Body of pancreas (tissue), 4 donors: ENCODE measurements at regions not wholly inside any gene's neighbourhood (a gene's known extent, or its start where the extent isn't known, plus 50 kb on each side); places are given as distances from the start of the nearest gene placed in this dataset.

Experiments
- ATAC-seq: fragments of 150-250 bp; one replicate; pipeline ENCODE4 v1.9.1; 2016
- DNase-seq, 4 donors: peaks; one replicate each; pipeline ENCODE4 v3.0.0-alpha.2; 2019
- H3K27ac ChIP-seq, 4 donors: fragments of 200-600 bp; sonication (generic); 1 replicate in 3 of 4; 2 replicates in 1 of 4; pipeline versions ENCODE4 v1.5.1 to v1.6.1; 2016 to 2019; ENCODE audit warnings: mild to moderate bottlenecking in 1 of 4, mixed read lengths in 1 of 4, moderate library complexity in 1 of 4
- H3K27me3 ChIP-seq, 2 donors: fragments of 200-600 bp; sonication (generic); one replicate each; pipeline ENCODE4 v1.6.0; 2016; ENCODE audit warnings: mild to moderate bottlenecking in 1 of 2
- H3K36me3 ChIP-seq, 2 donors: fragments of 200-600 bp; sonication (generic); replicated peaks in 1 of 2; 2 replicates each; pipeline ENCODE4 v1.5.1; 2016; ENCODE audit warnings: low read depth in 2 of 2; ENCODE audit not compliant: insufficient read depth in 1 of 2
- H3K4me1 ChIP-seq: fragments of 200-600 bp; sonication (generic); one replicate; pipeline ENCODE4 v1.6.0; 2016
- H3K4me3 ChIP-seq, 2 donors: fragments of 200-600 bp; sonication (generic); 1 replicate in 1 of 2; 2 replicates in 1 of 2; pipeline ENCODE4 v1.5.1; 2016 to 2019
- H3K9me3 ChIP-seq, 3 donors: fragments of 200-600 bp; sonication (generic); 1 replicate in 2 of 3; 2 replicates in 1 of 3; pipeline ENCODE4 v1.5.1; 2016
- POLR2A ChIP-seq, 3 donors: fragments of 450-650 bp; IDR thresholded peaks; one replicate each; pipeline ENCODE4 v1.6.1; 2016; ENCODE audit warnings: antibody characterized with exemption in 3 of 3, mild to moderate bottlenecking in 2 of 3
- WGBS, 2 donors: methylation state at CpG; one replicate each; pipeline ENCODE4 v1.1.5; 2017; 5-methylcytosine and 5-hydroxymethylcytosine counted together
- intact Hi-C: fragments of 100-400 bp; cut with DNase I; formaldehyde crosslinking; loops from one replicate; pipeline ENCODE4 v1.15.1; 2023
- TF ChIP-seq, protein P1 (sequence below), 7 experiments: fragments of 450-650 bp in 4 of 7; fragments of 200-600 bp in 3 of 7; sonication (generic) in 3 of 7; IDR thresholded peaks; one replicate each; pipeline ENCODE4 v1.5.1; 2016 to 2019; ENCODE audit warnings: antibody characterized with exemption in 7 of 7

DNA sequence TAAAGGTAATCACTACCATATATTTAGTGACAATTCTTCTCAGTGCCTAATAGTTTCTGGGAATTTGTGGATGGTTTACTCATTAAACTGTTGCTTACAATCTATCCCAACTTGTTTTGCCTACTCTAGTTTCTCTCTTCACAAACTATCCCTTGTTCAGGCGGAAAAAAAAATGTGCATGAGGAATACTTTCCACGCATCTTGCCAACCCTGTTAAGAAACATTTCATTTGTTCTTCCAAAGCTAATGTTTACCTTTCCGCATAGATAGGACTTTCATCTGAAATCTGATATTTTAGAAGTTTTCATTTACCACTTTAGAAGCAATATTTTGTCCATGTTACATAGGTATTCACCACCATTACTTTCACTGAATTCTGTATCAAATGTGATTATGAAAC, 191.9 kb downstream of the MDFIC start:
- DNase-seq: peak; percentile 19 to 69 (median 42)
- no peak overlapping the region for H3K4me3 ChIP-seq
- H3K27ac ChIP-seq: peak overlapping the region; percentile 4 to 75 (median 60)
- peak; percentile 85 for ATAC-seq
- H3K4me1 ChIP-seq: peaks cover 38% of the 10 kb centered on the region
- H3K9me3 ChIP-seq: no peaks in the 10 kb centered on the region
- TF ChIP-seq, protein P1, sequence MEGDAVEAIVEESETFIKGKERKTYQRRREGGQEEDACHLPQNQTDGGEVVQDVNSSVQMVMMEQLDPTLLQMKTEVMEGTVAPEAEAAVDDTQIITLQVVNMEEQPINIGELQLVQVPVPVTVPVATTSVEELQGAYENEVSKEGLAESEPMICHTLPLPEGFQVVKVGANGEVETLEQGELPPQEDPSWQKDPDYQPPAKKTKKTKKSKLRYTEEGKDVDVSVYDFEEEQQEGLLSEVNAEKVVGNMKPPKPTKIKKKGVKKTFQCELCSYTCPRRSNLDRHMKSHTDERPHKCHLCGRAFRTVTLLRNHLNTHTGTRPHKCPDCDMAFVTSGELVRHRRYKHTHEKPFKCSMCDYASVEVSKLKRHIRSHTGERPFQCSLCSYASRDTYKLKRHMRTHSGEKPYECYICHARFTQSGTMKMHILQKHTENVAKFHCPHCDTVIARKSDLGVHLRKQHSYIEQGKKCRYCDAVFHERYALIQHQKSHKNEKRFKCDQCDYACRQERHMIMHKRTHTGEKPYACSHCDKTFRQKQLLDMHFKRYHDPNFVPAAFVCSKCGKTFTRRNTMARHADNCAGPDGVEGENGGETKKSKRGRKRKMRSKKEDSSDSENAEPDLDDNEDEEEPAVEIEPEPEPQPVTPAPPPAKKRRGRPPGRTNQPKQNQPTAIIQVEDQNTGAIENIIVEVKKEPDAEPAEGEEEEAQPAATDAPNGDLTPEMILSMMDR (IDR thresholded peaks at IDR 0.05): no peak
- no peak for TF ChIP-seq POLR2A (IDR thresholded peaks at IDR 0.05)
- intact Hi-C loops: no loop called here
- no peaks in the 10 kb centered on the region for H3K36me3 ChIP-seq
- H3K27me3 ChIP-seq: no peaks in the 10 kb centered on the region
- 14 to 17% methylated on average over 3 of the region's 3 CpGs for WGBS, 2 donors

GRCh38 chr7:115113131-115113530, 191.2 kb downstream of the MDFIC start:
- TF ChIP-seq, protein P1 (IDR thresholded peaks at IDR 0.05): no peak
- TF ChIP-seq POLR2A (IDR thresholded peaks at IDR 0.05): no peak
- 91 to 96% methylated on average over 3 of the region's 3 CpGs for WGBS, 2 donors
- intact Hi-C loops: no loop called here
- Histone ChIP-seq H3K4me3 (no peak overlapping the region), H3K27ac (peak overlapping the region in 3 of 4 donors; percentile 57 to 75 (median 62)), H3K36me3 (no peaks in the 10 kb centered on the region), H3K9me3 (no peaks in the 10 kb centered on the region), H3K4me1 (peaks cover 38% of the 10 kb centered on the region), H3K27me3 (no peaks in the 10 kb centered on the region)
- ATAC-seq (no peak), DNase-seq (no peak)

DNA sequence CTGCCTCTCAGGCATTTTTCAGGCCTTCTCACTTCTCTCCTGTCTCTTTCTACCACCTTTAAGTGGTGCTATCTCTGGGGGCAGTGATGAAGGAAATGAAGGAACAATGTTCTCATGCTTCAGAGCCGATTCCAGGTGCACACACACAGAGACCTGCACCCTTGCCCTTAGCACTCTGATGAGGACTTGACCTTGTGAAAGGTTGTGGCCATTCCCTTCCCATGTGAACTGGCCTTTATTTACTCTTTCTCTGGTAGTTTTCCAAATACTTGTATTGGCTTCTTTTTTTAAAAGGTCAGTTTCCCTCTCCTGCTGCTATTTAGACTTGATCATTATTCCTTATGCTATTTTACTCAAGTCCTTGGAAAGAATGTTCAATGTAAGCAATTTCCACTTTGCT, 188.6 kb downstream of the MDFIC start:
- ATAC-seq (no peak), DNase-seq (peak in 2 of 4 donors; percentile 9 to 16)
- WGBS, 2 donors: 16 to 30% methylated on average over 1 of the region's 1 CpG
- Histone ChIP-seq H3K4me1 (peaks cover 25% of the 10 kb centered on the region), H3K27ac (peak overlapping the region in 1 of 4 donors; percentile 14), H3K27me3 (no peaks in the 10 kb centered on the region), H3K36me3 (no peaks in the 10 kb centered on the region), H3K4me3 (no peak overlapping the region), H3K9me3 (no peaks in the 10 kb centered on the region)
- intact Hi-C loops: no loop called here
- TF ChIP-seq, protein P1 (IDR thresholded peaks at IDR 0.05): no peak
- no peak for TF ChIP-seq POLR2A (IDR thresholded peaks at IDR 0.05)

DNA sequence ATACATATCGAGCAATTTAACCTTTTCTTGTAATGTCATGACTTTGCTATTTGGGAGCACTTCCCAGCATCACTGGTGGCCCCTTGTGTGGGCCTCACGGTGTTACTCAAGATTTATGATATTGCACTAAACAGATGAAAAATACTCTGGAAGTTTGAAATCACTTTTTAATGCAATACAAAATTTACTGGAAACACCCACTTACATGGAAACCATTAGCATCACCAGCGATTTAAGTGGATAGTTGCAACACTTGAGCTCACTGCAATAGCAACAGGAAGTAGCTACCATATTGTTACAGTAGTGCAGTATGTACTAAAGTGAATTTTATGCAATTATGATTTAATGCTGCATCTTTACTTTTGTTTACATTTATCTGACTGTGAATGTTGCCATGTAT, 184.4 kb downstream of the MDFIC start:
- no peak for TF ChIP-seq POLR2A (IDR thresholded peaks at IDR 0.05)
- TF ChIP-seq, protein P1 (IDR thresholded peaks at IDR 0.05): no peak
- DNase-seq (no peak), ATAC-seq (no peak)
- Histone ChIP-seq H3K27me3 (no peaks in the 10 kb centered on the region), H3K27ac (no peak overlapping the region), H3K4me3 (no peak overlapping the region), H3K9me3 (no peaks in the 10 kb centered on the region), H3K36me3 (no peaks in the 10 kb centered on the region), H3K4me1 (peaks cover 23% of the 10 kb centered on the region)
- 91 to 93% methylated on average over 3 of the region's 3 CpGs for WGBS, 2 donors
- intact Hi-C loops: no loop called here

DNA sequence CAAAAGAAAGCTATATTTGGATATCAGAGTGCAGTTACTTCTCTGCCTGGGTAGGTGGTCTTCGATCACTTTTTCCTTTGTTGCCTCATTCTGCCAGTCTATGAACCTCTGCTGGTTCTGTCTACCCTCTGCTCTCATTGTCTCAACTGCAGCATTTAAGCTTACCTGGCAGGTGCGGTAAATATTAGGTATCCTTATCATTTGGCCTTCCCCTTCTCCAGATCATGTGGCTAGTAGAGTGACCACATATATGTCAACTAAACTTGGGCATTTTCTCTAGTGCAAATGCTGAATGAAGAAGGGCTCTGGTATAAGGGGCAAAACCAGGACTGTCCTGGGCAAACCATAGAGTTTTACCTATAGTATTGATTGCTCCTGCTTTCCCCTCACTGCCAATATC, 180.8 kb downstream of the MDFIC start:
- WGBS, 2 donors: 51 to 58% methylated on average over 2 of the region's 2 CpGs
- intact Hi-C loops: no loop called here
- ATAC-seq (peak; percentile 73), DNase-seq (peak in 2 of 4 donors; percentile 14 to 18)
- Histone ChIP-seq H3K27me3 (no peaks in the 10 kb centered on the region), H3K27ac (peak overlapping the region in 3 of 4 donors; percentile 10 to 60 (median 12)), H3K4me3 (no peak overlapping the region), H3K9me3 (no peaks in the 10 kb centered on the region), H3K4me1 (peaks cover 26% of the 10 kb centered on the region), H3K36me3 (no peaks in the 10 kb centered on the region)
- TF ChIP-seq POLR2A (IDR thresholded peaks at IDR 0.05): no peak
- TF ChIP-seq, protein P1 (IDR thresholded peaks at IDR 0.05): no peak
